ENCODE measurements at regions not wholly inside any gene's neighbourhood (a gene's known extent, or its start where the extent isn't known, plus 50 kb on each side); places are given as distances from the start of the nearest gene placed in this dataset.
"Not testable (repeated sequence)": the region's sequence is repeated elsewhere in the genome, so short reads cannot be mapped to it uniquely, and the experiment has no call there.

GRCh38 chr11:14573539-14574057 lies 53.4 kb upstream of the PSMA1 start:
- DNase-seq: not testable (repeated sequence)

GRCh38 chr11:14577292-14577691 lies 57.1 kb upstream of the PSMA1 start:
- no peak for DNase-seq

- no peak for DNase-seq
These were observed 57.8 kb upstream of the PSMA1 start for GRCh38 chr11:14577835-14578529.

- DNase-seq: peak in 1 of 3 donors; percentile 42
These were observed 58.4 kb upstream of the PSMA1 start for GRCh38 chr11:14578541-14578956.

- no peak for DNase-seq
These were observed 59.5 kb upstream of the PSMA1 start for GRCh38 chr11:14579646-14580045.

- DNase-seq: peak in 1 of 3 donors; percentile 28
These were observed 60.8 kb upstream of the PDE3B start for GRCh38 chr11:14582793-14583192.

- peak in 1 of 3 donors; percentile 11 for DNase-seq
These were observed 60.2 kb upstream of the PDE3B start for GRCh38 chr11:14583252-14584034.

GRCh38 chr11:14584035-14584363 lies 59.6 kb upstream of the PDE3B start:
- DNase-seq: peak in 1 of 3 donors; percentile 31

GRCh38 chr11:14584595-14584994 lies 59.0 kb upstream of the PDE3B start:
- DNase-seq: peak in 1 of 3 donors; percentile 10

- DNase-seq: no peak
These were observed 58.2 kb upstream of the PDE3B start for GRCh38 chr11:14585438-14585837.

- DNase-seq: peak in 1 of 3 donors; percentile 21
These were observed 56.3 kb upstream of the PDE3B start for GRCh38 chr11:14587258-14587657.

- DNase-seq: no peak
These were observed 54.9 kb upstream of the PDE3B start for GRCh38 chr11:14588681-14589080.

- DNase-seq: no peak
These were observed 54.2 kb upstream of the PDE3B start for GRCh38 chr11:14589421-14589820.

GRCh38 chr11:14591046-14591445 lies 52.6 kb upstream of the PDE3B start:
- DNase-seq: not testable (repeated sequence)

- peak in 1 of 3 donors; percentile 3 for DNase-seq
These were observed 49.9 kb upstream of the PDE3B start for GRCh38 chr11:14593671-14594070.

Data from muscle of back (tissue), 3 donors.